HG03064 (cell line): ENCODE measurements at regions not wholly inside any gene's neighbourhood (a gene's known extent, or its start where the extent isn't known, plus 50 kb on each side); places are given as distances from the start of the nearest gene placed in this dataset.
"Not testable (repeated sequence)": the region's sequence is repeated elsewhere in the genome, so short reads cannot be mapped to it uniquely, and the experiment has no call there.

Experiments used
- ATAC-seq: cut with Tn5 transposase; IDR thresholded peaks from one replicate; pipeline ENCODE4 v1.9.1; 2021; ENCODE audit warnings: low read depth; ENCODE audit not compliant: unreplicated experiment

DNA sequence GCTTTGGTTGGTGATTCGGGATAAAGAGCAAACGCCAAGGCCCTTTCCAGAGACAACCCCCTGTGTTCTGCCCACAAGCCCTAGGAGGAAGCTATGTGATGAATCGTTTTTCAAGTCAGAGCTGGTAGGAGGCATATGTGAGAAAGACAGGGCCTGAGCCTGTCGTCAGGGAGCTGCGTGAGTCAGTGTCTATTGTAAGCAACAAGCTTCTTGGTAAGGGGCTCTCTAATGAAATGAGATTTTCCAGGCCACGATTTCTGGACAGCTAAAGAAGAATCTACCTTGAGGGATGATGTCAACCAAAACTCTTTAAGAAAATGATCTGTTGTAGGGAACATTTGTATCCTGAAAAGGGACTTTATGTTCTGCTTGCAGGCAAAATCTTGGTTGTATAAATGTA lies 318.9 kb upstream of the IL12A start:
- no peak for ATAC-seq

GRCh38 chr3:159672728-159673688 lies 315.6 kb upstream of the IL12A start:
- no peak for ATAC-seq

DNA sequence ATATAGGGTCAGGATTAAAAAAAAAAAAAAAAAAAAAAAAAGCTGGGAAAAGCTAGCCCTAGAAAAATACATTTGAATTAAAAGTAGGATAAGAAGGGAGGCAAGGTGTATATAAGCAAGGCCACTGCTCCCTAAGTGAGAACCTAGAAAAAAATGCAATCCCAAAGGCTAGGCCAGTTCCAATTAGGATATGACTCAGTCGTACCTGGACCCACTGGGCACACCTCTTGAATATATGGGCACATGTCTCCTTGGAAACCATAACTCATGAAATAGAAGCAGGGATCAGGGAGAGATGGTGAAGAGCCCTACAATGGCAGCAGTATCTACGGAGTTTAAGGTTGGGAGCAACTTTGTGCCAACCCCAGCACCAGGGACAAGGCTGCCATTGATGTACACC lies 314.1 kb upstream of the IL12A start:
- ATAC-seq, result no peak

- ATAC-seq, result no peak
Measured at GRCh38 chr3:159675285-159675684, 313.4 kb upstream of the IL12A start.

- ATAC-seq, result no peak
Measured at GRCh38 chr3:159679900-159680299, 308.7 kb upstream of the IL12A start.

- not testable (repeated sequence) for ATAC-seq
Measured at GRCh38 chr3:159681717-159682116, 306.9 kb upstream of the IL12A start.

DNA sequence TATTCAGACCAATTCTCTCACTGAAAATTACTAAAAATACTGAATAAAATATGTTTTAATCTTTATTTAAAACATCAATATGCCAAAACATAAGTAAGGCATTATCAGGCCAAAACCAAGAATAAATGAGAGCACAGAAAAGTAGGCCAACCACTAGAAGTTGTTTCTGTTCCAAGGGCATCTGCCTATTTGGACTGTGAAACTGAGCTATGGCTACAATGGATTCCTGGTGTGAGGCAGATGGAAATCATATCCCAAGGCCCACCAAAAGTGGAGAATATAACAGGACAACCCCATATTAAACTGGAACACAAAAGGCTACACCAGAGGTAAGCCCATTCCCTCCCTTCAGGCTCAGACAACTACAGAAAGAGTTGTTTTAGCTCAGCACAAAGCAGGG lies 302.8 kb upstream of the IL12A start:
- no peak for ATAC-seq

- no peak for ATAC-seq
Measured at GRCh38 chr3:159693226-159693625, 295.4 kb upstream of the IL12A start.

GRCh38 chr3:159711560-159712333 lies 276.9 kb upstream of the IL12A start:
- ATAC-seq, result no peak

DNA sequence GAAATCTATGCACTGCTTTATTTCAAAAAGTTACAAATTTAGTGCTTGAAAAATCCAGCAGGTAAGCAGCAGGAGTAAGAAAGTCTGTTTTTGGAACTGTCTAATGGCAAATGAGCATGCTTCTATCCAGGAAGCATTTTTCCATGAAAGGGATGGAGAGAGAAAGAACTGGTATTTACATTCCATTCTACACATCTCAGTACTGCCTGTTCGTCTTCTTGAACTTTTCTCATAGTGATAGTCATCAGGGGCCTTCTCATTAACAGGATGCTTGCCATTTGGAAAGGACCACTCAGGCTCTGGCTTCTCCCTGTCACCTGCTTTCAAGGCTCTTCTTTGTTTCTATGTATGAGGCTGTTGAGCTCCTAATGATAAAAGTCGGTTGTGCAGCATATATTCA lies 267.3 kb upstream of the IL12A start:
- no peak for ATAC-seq

DNA sequence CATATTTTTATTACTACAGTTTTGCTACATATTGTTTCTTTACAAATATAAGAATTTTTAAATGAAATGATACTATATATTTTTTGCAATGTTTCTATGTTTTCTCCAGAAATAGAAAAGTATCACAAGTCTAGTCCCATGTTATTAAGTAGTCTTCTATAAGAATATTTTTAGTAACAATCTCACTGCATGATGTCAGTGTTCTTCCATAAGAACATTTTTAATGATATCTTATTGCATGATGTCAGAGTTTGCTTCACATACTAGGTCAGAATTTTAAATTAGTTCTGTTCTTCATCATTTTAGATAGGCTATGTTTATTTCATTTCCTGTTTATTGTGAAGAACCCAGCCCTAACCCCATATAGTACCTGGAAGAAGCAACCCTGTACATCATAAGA lies 265.3 kb upstream of the IL12A start:
- no peak for ATAC-seq

GRCh38 chr3:159724627-159725026 lies 264.0 kb upstream of the IL12A start:
- ATAC-seq, result no peak

GRCh38 chr3:159726231-159726964 lies 262.2 kb upstream of the IL12A start:
- ATAC-seq, result no peak

DNA sequence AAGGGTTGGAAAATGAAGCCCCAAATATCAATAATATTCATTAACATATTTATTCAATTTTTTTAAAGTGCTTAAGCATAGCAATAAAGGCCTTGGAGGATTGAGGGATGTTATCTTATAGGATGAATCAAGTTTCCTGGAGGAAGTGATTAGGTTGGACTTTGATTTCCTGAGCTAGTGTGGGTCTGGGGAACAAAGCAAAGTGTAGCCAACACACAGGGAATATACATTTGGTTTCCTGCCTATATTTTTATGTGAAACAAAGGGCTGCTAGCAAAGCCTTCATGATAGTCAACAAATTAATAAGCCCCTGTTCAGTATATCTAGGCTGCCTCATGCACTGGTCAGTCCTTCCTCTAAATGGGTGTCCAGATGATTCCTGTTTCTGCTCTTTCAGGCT lies 261.1 kb upstream of the IL12A start:
- ATAC-seq, result no peak

GRCh38 chr3:159731254-159731653 lies 257.4 kb upstream of the IL12A start:
- ATAC-seq, result no peak

DNA sequence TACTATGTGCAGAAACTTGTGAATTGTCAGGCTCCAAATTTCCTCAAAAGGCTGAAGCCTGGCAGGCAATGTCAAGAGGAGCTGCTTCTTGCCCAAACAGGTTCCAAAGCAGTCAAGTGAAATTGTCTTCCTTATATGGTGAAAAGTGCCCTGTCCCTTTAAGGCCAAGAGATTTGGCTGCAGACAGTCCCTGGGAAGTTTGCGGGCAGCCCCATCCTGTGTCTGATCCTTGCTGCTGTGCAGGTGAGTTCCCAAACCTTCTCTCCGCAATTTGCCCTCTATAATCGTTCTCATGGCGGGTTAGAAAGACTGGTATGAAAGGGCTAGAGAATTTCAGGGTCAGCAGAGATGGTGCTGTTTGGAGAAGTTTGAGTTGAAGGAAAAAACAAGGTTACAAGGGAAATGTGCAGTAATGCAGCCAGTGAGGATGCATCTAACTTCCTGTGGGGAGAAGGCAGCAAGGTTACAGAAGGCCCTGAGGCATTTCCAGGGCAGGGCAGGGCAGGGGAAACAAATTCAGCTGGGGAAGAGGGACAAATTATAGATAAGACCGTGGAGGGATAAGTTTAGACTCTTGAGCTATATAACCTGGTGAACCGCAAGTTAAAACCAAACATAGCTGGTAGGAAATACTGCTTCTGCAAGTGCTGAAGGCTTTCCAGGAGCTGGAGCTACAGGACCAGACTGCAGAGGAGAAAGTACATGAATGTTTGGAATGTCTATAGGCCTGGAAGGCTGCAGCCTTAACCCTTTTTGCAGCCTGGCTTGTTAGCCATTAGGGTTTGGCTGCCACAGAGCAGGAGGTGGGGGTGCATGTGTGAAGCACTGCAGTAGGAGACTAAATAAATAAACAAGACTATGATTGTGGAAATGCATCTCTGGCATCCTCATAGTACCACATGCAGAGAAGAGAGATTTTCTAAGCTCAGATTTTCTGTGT lies 256.2 kb upstream of the IL12A start:
- ATAC-seq, result no peak

DNA sequence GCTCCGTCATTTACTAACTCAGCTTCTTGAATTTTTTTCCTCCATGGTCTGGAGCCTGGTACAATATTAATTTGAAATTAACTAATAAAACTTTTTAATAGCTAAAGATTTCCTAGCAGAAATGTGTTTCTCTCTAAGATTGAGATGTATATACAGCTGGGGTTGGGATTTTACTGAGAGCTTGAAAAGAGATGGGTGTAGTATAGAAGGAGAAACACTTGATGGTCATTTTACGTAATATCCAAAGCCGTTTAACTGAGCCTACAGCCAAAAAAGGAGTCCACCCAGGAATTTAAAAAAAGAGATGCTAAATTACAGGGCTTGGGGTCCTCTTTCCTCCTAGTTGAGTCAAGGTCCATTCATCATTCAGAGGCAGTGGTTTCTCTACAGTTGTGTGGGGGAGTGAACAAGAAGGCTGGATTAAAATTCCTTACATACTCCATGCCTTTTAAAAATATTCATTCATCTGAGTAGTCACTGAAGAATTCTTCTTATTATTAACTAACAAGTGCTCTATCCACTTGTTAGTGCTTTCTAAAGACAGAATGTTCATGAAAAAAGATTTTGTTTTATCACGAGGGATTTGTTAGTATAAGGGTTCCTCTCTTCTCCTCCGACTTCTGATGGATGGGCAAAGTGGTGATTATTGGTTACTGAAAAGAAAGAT lies 255.3 kb upstream of the IL12A start:
- ATAC-seq, result no peak

- ATAC-seq, result no peak
Measured at GRCh38 chr3:159734681-159735080, 254.0 kb upstream of the IL12A start.

DNA sequence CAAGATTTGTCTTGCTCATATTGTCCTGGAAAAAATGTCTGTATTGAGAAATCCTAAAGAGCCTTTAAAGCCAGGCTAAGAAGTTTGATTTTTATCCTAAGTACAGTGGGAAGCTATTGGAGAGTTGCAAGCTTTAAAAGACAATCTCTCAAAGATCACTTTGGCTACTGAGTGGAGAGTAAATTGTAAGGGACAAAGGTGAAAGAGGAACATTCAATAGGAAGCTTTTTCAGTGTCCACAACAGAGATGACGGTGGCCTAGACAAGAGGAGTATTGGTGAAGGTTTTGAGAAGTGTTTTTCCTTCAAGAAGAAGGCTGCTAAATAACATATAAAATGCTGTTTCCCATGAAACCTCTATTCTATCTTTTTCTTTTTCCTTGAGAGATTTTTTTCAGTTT lies 249.5 kb upstream of the IL12A start:
- ATAC-seq, result no peak
